Caco-2 (cell line): ENCODE measurements at regions not wholly inside any gene's neighbourhood (a gene's known extent, or its start where the extent isn't known, plus 50 kb on each side); places are given as distances from the start of the nearest gene placed in this dataset.

Experiments
- BruUV-seq: library from RNA; stranded (reverse); fragments of 400-500 nt; replicated peaks from 2 replicates; lab custom pipeline; 2021; lab: Mats Ljungman, UMichigan
- CTCF ChIA-PET: fragments of 300-600 bp; sonication (Branson Sonifier 250); formaldehyde crosslinking; loops from one replicate; lab custom pipeline; 2022; ENCODE audit warnings: antibody characterized with exemption; lab: Charles Lee
- POLR2A ChIA-PET: fragments of 300-600 bp; sonication (Branson Sonifier 250); formaldehyde crosslinking; loops from one replicate; lab custom pipeline; 2022; ENCODE audit warnings: antibody characterized with exemption; lab: Charles Lee
- DNase-seq, 2 experiments: peaks; one replicate each; pipeline versions ENCODE4 v3.0.0 to v3.0.0-alpha.2; 2020 to 2022
- H3K27me3 ChIP-seq: replicated peaks from 2 replicates; pipeline ENCODE4 v1.6.0; 2011; ENCODE audit warnings: low read length; ENCODE audit not compliant: control insufficient read depth, insufficient read depth
- H3K36me3 ChIP-seq: 2 replicates; pipeline ENCODE4 v1.5.1; 2011; ENCODE audit warnings: low read length; ENCODE audit not compliant: control insufficient read depth, insufficient read depth
- H3K4me1 ChIP-seq: fragments of 250-450 bp; sonication (Bioruptor Pico); 2 replicates; pipeline ENCODE4 v1.5.1; 2020; ENCODE audit warnings: mild to moderate bottlenecking
- H3K4me3 ChIP-seq: 2 replicates; pipeline ENCODE4 v1.5.1; 2011; ENCODE audit warnings: low read depth, mild to moderate bottlenecking, control low read depth, low read length
- H3K9me3 ChIP-seq: fragments of 250-450 bp; sonication (Bioruptor Pico); 2 replicates; pipeline ENCODE4 v1.5.1; 2020; ENCODE audit warnings: mild to moderate bottlenecking, moderate library complexity
- H3K27ac Mint-ChIP-seq: one replicate; pipeline ENCODE4 v1.8.0; 2022; ENCODE audit warnings: mixed read lengths; ENCODE audit not compliant: unreplicated experiment
- H3K27me3 Mint-ChIP-seq: one replicate; pipeline ENCODE4 v1.8.0; 2022; ENCODE audit warnings: mixed read lengths; ENCODE audit not compliant: insufficient read depth, unreplicated experiment
- H3K36me3 Mint-ChIP-seq: one replicate; pipeline ENCODE4 v1.8.0; 2022; ENCODE audit warnings: mild to moderate bottlenecking, mixed read lengths; ENCODE audit not compliant: insufficient read depth, unreplicated experiment
- H3K4me1 Mint-ChIP-seq: one replicate; pipeline ENCODE4 v1.8.0; 2022; ENCODE audit warnings: low read depth, mixed read lengths; ENCODE audit not compliant: unreplicated experiment
- H3K4me3 Mint-ChIP-seq: one replicate; pipeline ENCODE4 v1.8.0; 2022; ENCODE audit warnings: mild to moderate bottlenecking, moderate library complexity, mixed read lengths; ENCODE audit not compliant: unreplicated experiment
- H3K9me3 Mint-ChIP-seq: one replicate; pipeline ENCODE4 v1.8.0; 2022; ENCODE audit warnings: mixed read lengths; ENCODE audit not compliant: unreplicated experiment
- intact Hi-C: fragments of 100-400 bp; cut with micrococcal nuclease; formaldehyde crosslinking; loops from one replicate; pipeline ENCODE4 v1.10.0; 2022; ENCODE audit not compliant: unreplicated experiment
- TF ChIP-seq, protein P1 (sequence below), 2 experiments: fragments of 200-600 bp in 1 of 2; IDR thresholded peaks; 1 replicate in 1 of 2; 2 replicates in 1 of 2; pipeline versions ENCODE4 v1.5.1 to v1.8.0; 2011 to 2022; ENCODE audit warnings: antibody characterized with exemption in 1 of 2, control low read depth in 1 of 2, inconsistent platforms in 1 of 2, low read depth in 1 of 2, low read length in 1 of 2, mild to moderate bottlenecking in 1 of 2, moderate library complexity in 1 of 2; ENCODE audit not compliant: insufficient read depth in 1 of 2, severe bottlenecking in 1 of 2, unreplicated experiment in 1 of 2

DNA sequence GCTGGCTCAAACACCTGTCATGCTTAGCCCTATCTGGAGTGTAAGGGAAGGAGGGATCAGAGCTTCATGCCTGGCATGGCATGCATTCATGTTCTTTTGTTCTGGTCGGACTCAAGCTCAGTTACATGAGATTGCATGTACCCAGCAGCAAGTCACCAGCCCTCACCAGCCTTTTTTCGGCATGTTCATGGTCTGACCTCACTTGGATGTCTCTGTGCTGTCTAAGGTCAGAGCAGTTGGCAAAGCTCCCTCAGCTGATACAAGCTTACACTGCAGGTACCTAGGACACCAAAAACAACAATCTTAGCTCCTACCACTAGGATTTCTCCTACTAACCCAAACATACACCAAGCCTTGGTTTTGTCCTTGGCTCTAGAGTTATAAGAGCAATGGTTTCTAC is 152.6 kb downstream of the BARX2 start:
- POLR2A ChIA-PET: no interaction called here
- Mint-ChIP-seq H3K27ac (no peak overlapping the region), H3K36me3 (no peaks in the 10 kb centered on the region), H3K27me3 (no peaks in the 10 kb centered on the region), H3K4me3 (no peak overlapping the region), H3K4me1 (no peaks in the 10 kb centered on the region), H3K9me3 (peaks cover 8% of the 10 kb centered on the region)
- TF ChIP-seq, protein P1, sequence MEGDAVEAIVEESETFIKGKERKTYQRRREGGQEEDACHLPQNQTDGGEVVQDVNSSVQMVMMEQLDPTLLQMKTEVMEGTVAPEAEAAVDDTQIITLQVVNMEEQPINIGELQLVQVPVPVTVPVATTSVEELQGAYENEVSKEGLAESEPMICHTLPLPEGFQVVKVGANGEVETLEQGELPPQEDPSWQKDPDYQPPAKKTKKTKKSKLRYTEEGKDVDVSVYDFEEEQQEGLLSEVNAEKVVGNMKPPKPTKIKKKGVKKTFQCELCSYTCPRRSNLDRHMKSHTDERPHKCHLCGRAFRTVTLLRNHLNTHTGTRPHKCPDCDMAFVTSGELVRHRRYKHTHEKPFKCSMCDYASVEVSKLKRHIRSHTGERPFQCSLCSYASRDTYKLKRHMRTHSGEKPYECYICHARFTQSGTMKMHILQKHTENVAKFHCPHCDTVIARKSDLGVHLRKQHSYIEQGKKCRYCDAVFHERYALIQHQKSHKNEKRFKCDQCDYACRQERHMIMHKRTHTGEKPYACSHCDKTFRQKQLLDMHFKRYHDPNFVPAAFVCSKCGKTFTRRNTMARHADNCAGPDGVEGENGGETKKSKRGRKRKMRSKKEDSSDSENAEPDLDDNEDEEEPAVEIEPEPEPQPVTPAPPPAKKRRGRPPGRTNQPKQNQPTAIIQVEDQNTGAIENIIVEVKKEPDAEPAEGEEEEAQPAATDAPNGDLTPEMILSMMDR (IDR thresholded peaks at IDR 0.05; ENCODE audit: insufficient read depth in 1 of 2, low read depth in 1 of 2, low read length in 1 of 2, severe bottlenecking in 1 of 2, unreplicated experiment in 1 of 2): no peak
- intact Hi-C loops: no loop called here
- CTCF ChIA-PET: no interaction called here
- Histone ChIP-seq H3K4me1 (peaks cover 3% of the 10 kb centered on the region; the same call in 1 of the 2 replicates), H3K36me3 (no peaks in the 10 kb centered on the region), H3K27me3 (0 out of 2 replicates have a peak, but pooled peaks cover 2% of the 10 kb centered on the region), H3K4me3 (no peak overlapping the region), H3K9me3 (no peaks in the 10 kb centered on the region)
- no TSS peak for BruUV-seq
- no peak for DNase-seq

DNA sequence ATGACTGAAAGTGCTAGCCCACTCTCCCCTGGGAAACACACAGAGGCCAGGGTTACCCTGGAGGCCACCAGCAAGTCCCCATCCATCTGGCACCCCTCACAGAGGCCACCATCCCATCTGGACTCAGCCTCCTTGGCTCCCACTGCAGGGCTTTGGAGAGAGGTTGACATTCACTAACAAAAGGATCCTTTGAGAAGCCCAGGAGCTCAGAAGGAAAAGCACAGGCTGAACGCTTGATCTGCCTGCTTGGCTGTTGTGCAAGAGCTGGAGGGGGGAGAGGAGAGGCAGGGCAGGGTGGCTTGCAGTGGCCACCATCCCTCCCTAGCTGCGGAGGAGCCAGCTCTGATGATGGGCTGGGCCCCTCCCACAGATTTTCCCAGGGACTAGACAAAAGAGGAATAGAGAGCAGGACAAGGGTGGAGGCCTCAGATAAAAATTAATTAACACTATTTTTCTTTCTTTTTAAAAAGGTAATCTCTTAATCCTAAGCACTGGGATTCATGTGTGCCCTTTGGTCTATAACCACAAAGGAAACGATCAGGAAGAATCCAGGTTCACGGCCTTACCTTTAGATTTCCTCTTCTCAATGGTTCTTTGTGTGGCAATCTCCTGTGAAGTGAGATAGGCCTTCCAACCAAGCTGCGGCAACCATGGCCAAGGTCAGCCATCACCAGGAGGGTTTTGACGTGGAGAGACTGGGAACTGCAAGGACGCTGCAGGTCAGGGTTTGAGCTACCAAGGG is 154.7 kb downstream of the BARX2 start:
- Mint-ChIP-seq H3K4me1 (no peaks in the 10 kb centered on the region), H3K9me3 (peaks cover 8% of the 10 kb centered on the region), H3K36me3 (no peaks in the 10 kb centered on the region), H3K27me3 (no peaks in the 10 kb centered on the region), H3K27ac (no peak overlapping the region), H3K4me3 (no peak overlapping the region)
- ChIA-PET POLR2A (no interaction called here), CTCF (no interaction called here)
- no peak overlapping the region for H3K4me3 ChIP-seq
- peaks cover 7% of the 10 kb centered on the region for H3K9me3 ChIP-seq
- DNase-seq: peak in 1 of 2 experiments; percentile 54
- no TSS peak for BruUV-seq
- 0 out of 2 replicates have a peak, but pooled peaks cover 2% of the 10 kb centered on the region for H3K27me3 ChIP-seq
- no peaks in the 10 kb centered on the region for H3K36me3 ChIP-seq
- H3K4me1 ChIP-seq: peaks cover 3% of the 10 kb centered on the region; the same call in 1 of the 2 replicates
- intact Hi-C loops: no loop called here
- TF ChIP-seq, protein P1 (IDR thresholded peaks at IDR 0.05; ENCODE audit: insufficient read depth in 1 of 2, low read depth in 1 of 2, low read length in 1 of 2, severe bottlenecking in 1 of 2, unreplicated experiment in 1 of 2): no peak

DNA sequence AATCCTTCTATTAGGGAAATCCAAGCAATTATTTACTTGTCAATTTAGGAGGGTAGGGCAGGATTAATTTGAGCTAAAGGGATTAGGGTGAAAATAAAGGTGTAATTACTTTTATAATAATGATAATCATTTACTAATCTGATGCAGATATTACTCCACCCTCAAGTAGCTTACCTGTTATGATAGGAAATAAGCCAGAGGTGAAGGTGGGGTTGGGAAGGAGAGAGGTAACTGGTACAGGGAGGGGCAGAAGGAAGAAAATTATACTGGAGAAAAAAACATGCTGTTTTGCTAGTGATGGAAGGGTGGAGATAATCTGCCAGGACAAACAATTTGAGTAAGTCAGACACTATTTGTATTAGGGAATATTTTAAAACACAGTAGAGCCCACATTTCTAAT is 157.7 kb downstream of the BARX2 start:
- H3K27ac Mint-ChIP-seq: no peak overlapping the region
- Histone ChIP-seq H3K4me3 (no peak overlapping the region), H3K36me3 (no peaks in the 10 kb centered on the region), H3K27me3 (no peaks in the 10 kb centered on the region), H3K4me1 (peaks cover 14% of the 10 kb centered on the region), H3K9me3 (peaks cover 31% of the 10 kb centered on the region)
- H3K4me3 Mint-ChIP-seq: no peak overlapping the region
- ChIA-PET POLR2A (no interaction called here), CTCF (no interaction called here)
- no TSS peak for BruUV-seq
- H3K9me3 Mint-ChIP-seq: peaks cover 38% of the 10 kb centered on the region
- H3K36me3 Mint-ChIP-seq: no peaks in the 10 kb centered on the region
- H3K4me1 Mint-ChIP-seq: peaks cover 6% of the 10 kb centered on the region
- TF ChIP-seq, protein P1 (IDR thresholded peaks at IDR 0.05; ENCODE audit: insufficient read depth in 1 of 2, low read depth in 1 of 2, low read length in 1 of 2, severe bottlenecking in 1 of 2, unreplicated experiment in 1 of 2): no peak
- no peak for DNase-seq
- intact Hi-C loops: no loop called here
- H3K27me3 Mint-ChIP-seq: no peaks in the 10 kb centered on the region
